ENCODE measurements at regions not wholly inside any gene's neighbourhood (a gene's known extent, or its start where the extent isn't known, plus 50 kb on each side); places are given as distances from the start of the nearest gene placed in this dataset.

- no peak for TF ChIP-seq CTCF (conservative IDR thresholded peaks at IDR 0.05; ENCODE audit: low read length)
- TF ChIP-seq EZH2phosphoT487 (IDR thresholded peaks at IDR 0.05; ENCODE audit: borderline replicate concordance): no peak
- Histone ChIP-seq H3K27me3 (ENCODE audit: insufficient read depth, low read length, poor library complexity, severe bottlenecking) (no peaks in the 10 kb centered on the region), H3K36me3 (ENCODE audit: insufficient read depth, low read length) (no peaks in the 10 kb centered on the region), H3K9ac (ENCODE audit: low read depth, low read length, poor library complexity, severe bottlenecking) (no peak overlapping the region), H2AFZ (ENCODE audit: low read length) (no peak overlapping the region), H4K20me1 (ENCODE audit: insufficient read depth, low read length, poor library complexity, severe bottlenecking) (no peaks in the 10 kb centered on the region), H3K9me2 (replicated peaks; ENCODE audit: low read depth, low read length) (no peaks in the 10 kb centered on the region), H3F3A (ENCODE audit: low read depth) (no peaks in the 10 kb centered on the region), H3K4me2 (ENCODE audit: low read depth, low read length, poor library complexity, severe bottlenecking) (no peak overlapping the region), H3K79me2 (ENCODE audit: insufficient read depth, low read length) (no peaks in the 10 kb centered on the region), H3K9me3 (ENCODE audit: insufficient read depth, low read depth, low read length) (no peaks in the 10 kb centered on the region), H3K4me1 (ENCODE audit: insufficient read depth, low read length, poor library complexity, severe bottlenecking) (no peaks in the 10 kb centered on the region), H3K4me3 (ENCODE audit: low read length, poor library complexity, severe bottlenecking) (no peak overlapping the region)
Observed at GRCh38 chr2:103103678-103104077, 341.8 kb downstream of the TMEM182 start.

GRCh38 chr2:103119352-103119751 lies 357.5 kb downstream of the TMEM182 start:
- H3F3A ChIP-seq (ENCODE audit: low read depth): no peaks in the 10 kb centered on the region
- H3K79me2 ChIP-seq (ENCODE audit: insufficient read depth, low read length): no peaks in the 10 kb centered on the region
- H3K4me2 ChIP-seq (ENCODE audit: low read depth, low read length, poor library complexity, severe bottlenecking): no peak overlapping the region
- H3K4me3 ChIP-seq (ENCODE audit: low read length, poor library complexity, severe bottlenecking): no peak overlapping the region
- no peaks in the 10 kb centered on the region for H3K4me1 ChIP-seq (ENCODE audit: insufficient read depth, low read length, poor library complexity, severe bottlenecking)
- H2AFZ ChIP-seq (ENCODE audit: low read length): no peak overlapping the region
- no peaks in the 10 kb centered on the region for H3K36me3 ChIP-seq (ENCODE audit: insufficient read depth, low read length)
- H4K20me1 ChIP-seq (ENCODE audit: insufficient read depth, low read length, poor library complexity, severe bottlenecking): no peaks in the 10 kb centered on the region
- H3K9me3 ChIP-seq (ENCODE audit: insufficient read depth, low read depth, low read length): no peaks in the 10 kb centered on the region
- no peaks in the 10 kb centered on the region; the same call in 1 of the 2 replicates for H3K9me2 ChIP-seq (replicated peaks; ENCODE audit: low read depth, low read length)
- no peak for TF ChIP-seq EZH2phosphoT487 (IDR thresholded peaks at IDR 0.05; ENCODE audit: borderline replicate concordance)
- no peak for TF ChIP-seq CTCF (conservative IDR thresholded peaks at IDR 0.05; ENCODE audit: low read length)
- no peak overlapping the region for H3K9ac ChIP-seq (ENCODE audit: low read depth, low read length, poor library complexity, severe bottlenecking)
- no peaks in the 10 kb centered on the region for H3K27me3 ChIP-seq (ENCODE audit: insufficient read depth, low read length, poor library complexity, severe bottlenecking)

GRCh38 chr2:103121106-103121505 lies 359.3 kb downstream of the TMEM182 start:
- no peaks in the 10 kb centered on the region for H3K9me3 ChIP-seq (ENCODE audit: insufficient read depth, low read depth, low read length)
- no peak for TF ChIP-seq EZH2phosphoT487 (IDR thresholded peaks at IDR 0.05; ENCODE audit: borderline replicate concordance)
- no peak for TF ChIP-seq CTCF (conservative IDR thresholded peaks at IDR 0.05; ENCODE audit: low read length)
- no peaks in the 10 kb centered on the region for H3K27me3 ChIP-seq (ENCODE audit: insufficient read depth, low read length, poor library complexity, severe bottlenecking)
- no peaks in the 10 kb centered on the region for H3K4me1 ChIP-seq (ENCODE audit: insufficient read depth, low read length, poor library complexity, severe bottlenecking)
- no peak overlapping the region for H3K9ac ChIP-seq (ENCODE audit: low read depth, low read length, poor library complexity, severe bottlenecking)
- no peak overlapping the region for H3K4me2 ChIP-seq (ENCODE audit: low read depth, low read length, poor library complexity, severe bottlenecking)
- H3K4me3 ChIP-seq (ENCODE audit: low read length, poor library complexity, severe bottlenecking): no peak overlapping the region
- no peaks in the 10 kb centered on the region for H4K20me1 ChIP-seq (ENCODE audit: insufficient read depth, low read length, poor library complexity, severe bottlenecking)
- no peaks in the 10 kb centered on the region for H3K36me3 ChIP-seq (ENCODE audit: insufficient read depth, low read length)
- H3K9me2 ChIP-seq (replicated peaks; ENCODE audit: low read depth, low read length): no peaks in the 10 kb centered on the region
- H3K79me2 ChIP-seq (ENCODE audit: insufficient read depth, low read length): no peaks in the 10 kb centered on the region
- no peak overlapping the region for H2AFZ ChIP-seq (ENCODE audit: low read length)
- H3F3A ChIP-seq (ENCODE audit: low read depth): no peaks in the 10 kb centered on the region
